ENCODE measurements at regions not wholly inside any gene's neighbourhood (a gene's known extent, or its start where the extent isn't known, plus 50 kb on each side); places are given as distances from the start of the nearest gene placed in this dataset.

DNA sequence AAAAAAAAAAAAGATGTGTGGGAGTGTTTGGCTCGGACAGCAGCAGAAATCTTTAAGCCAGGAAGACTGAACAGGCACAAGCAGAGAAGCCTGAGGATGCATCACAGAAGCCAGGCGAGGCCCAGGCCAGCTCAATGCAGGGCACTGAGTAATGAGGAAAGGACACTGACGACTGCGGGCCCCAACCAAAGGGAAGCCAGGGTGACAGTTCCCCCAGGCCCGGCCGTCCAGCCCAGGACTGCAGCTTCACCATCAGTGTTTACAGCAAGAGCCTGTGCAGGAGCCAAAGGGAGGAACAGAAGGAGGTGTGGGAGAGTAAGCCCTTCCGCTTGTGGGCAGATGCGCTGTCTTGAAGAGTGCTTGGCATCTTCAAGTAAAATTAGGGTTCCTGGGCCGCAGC, 205.3 kb upstream of the SFSWAP start:
- no peak for TF ChIP-seq GATA2 (IDR thresholded peaks at IDR 0.05; ENCODE audit: low read depth, low read length)
- TF ChIP-seq GATA3 (IDR thresholded peaks at IDR 0.05; ENCODE audit: low read depth, low read length), result no peak
